HG03039 (cell line): ENCODE measurements at regions not wholly inside any gene's neighbourhood (a gene's known extent, or its start where the extent isn't known, plus 50 kb on each side); places are given as distances from the start of the nearest gene placed in this dataset.

Experiments used
- ATAC-seq: cut with Tn5 transposase; IDR thresholded peaks from one replicate; pipeline ENCODE4 v1.9.1; 2021; ENCODE audit warnings: mild to moderate bottlenecking, moderate library complexity; ENCODE audit not compliant: unreplicated experiment

DNA sequence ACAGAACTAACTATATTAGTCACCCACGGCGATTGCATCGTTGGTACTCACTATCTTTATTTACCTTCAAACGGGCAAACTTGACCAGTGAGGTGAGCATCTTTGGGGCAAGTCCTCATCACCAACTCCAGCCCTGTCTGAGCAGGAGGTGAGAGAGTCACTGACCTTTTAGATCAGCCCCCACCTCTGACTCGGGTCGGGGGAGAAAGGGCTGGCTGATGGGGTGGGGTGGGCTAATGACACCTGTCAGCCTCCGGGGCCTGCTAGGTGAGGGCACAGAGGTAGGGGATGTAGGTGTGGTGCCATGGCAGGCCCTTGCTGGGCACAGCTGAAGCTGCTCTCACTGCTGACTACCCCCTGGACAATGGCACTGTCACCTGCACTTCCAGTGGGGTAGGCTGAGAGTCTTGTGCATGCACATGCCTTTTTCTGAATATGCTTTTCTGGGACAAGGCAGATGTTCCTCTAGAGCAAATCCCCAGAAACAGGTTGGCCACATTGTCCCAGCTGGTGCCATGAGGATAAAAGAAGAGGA is 359.5 kb upstream of the MKI67 start:
- ATAC-seq = no peak

DNA sequence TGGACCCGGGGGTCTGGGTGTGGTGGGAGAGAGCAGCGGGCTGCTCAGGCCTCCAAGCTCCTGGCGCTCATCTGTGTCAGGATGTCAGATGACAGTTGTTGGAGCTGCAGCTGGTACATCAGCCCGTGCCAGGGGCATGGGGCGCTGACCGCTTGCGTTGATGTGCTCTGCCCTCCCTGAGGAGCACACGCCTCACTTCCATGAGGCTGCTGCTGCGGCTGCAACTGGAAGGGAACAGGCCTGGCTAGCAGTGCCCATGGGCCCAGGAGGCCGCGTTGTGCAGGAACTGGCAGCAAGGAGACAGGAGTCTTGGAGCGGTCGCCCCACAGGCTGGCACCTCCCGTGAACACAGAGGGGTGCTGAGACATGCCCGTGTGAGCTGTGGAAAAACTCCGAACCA is 361.3 kb upstream of the MKI67 start:
- no peak for ATAC-seq

DNA sequence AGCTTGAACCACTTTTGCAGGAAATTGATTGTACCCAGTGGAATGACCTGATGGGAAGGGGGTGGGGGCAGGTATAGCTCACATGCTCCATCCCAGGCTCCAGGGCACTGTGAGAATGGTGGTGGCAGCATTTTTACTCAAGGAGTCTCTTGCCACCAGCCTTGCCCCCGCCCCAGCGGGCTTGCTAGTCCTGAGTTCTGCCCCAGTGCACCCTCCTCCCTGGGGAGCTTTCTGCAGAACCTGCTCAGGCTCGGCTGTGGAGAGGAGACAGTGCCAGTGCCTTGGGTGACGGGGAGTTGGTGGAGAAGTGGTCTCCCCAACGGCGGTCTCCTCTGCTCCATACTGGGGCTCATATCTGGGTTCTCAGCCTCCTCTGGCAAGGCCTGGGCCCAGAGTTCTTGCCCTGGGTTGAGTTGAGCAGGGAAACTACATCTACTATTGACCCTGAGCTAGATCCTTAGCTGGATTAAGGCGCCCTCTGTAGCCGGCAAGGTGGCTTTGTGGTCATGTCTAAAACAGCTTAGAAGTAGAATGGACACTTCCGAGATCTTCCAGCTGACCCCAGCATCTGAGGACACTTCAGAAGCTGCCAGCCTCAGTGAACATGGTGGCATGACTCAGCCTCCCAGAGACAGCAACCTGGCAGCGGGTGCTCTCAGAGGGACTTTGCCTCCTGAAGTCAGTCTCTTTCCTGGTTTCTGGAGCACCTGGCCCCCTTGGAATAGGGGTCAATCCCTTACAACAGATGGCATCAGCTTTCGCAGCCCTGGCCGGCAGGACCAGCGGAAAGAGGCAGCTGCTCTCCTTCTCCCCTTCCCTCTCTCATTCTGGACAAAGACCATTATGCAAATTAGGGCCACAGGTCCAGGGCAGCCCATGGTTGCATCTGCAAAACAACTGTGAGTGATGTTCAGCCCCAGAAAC is 363.4 kb upstream of the MKI67 start:
- ATAC-seq = no peak

DNA sequence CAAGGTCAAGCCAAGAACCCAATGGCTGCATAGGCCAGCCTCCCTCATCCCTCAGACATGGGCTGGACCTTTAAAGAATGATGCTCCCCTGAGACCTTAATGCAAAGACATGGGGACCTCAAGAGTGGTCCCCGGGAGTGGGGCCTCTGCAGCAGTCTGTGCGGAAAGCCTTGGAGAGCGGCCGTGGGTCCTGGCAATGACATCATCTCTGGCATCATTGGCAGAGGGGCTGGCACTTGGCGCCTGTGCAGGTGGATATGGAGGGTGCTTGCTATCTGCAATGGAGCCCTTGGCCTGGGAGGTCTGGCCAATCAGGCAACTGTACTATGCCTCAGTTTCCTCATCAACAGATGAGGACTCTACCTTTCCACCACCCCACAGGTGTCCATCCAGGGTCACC is 365.5 kb upstream of the MKI67 start:
- no peak for ATAC-seq

DNA sequence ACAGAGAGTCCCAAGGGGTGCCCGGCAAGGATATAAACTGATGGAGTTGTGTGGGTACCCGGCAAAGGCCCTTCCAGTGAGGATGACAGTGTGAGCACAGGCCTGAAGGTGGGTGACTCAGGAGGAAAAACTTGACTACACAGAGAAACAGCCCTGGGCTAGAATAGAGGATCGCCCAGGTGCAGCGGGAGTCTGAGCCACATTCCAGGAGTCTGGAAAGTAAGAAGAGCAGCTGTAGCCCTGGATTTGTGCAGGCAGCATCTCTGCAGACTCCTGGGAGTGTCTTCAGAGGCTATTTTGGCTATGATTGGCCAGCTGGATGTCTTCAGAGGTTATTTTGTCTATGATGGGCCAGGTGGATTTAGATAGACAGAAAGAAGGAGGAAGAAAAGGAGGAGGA is 367.6 kb upstream of the MKI67 start:
- no peak for ATAC-seq

DNA sequence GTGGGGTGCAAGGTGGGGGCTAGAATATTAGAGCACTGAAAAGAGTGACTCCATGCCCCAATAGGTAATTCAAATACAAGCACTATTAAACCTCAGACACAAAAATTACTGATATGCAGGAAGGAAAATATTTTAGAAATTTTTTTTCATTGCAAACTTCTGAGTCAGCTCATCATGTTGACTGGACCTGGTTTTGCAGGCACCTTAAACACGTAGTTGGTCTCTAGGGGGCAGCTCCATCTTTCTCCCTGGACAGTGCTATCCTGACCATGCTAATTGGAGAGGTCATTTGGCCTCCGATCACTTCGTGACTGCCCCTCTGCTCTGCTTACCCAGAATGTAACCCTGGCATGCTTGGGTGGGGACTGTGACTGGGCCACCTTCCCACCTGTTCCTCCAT is 368.4 kb upstream of the MKI67 start:
- ATAC-seq = no peak

DNA sequence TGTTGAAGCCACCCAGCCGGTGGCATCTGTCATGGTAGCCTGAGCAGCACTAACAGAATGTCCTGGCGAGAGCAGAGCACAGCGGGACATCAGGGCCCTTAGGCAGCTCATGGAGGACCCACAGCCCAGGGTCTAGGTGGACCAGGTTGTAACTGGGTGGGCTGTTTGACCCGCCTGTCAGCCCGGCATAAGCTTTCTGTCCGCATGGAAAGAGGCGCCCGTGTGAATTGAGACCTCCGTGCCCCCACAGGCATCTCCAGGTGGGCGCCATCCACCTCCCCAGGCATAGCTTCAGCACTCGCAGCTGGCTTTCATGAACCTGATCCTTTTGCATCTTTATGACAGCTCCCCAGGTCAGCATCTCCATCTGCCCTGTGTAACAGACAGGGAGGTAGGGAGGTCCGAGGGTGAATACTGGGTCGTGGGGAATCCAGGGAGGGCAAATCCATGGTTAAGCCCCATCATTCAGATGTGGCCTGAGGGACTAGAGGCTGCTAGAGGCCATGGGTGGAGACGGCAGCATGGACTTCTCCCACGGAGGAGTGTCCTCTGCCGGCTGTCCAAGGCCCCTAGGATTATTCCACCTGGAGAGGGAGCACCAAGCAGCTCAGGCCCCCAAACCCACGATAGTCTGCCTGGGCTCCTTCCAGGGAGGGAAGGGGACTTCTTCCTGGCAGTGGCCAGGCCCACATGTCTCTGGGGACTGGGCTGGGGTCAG is 371.6 kb upstream of the MKI67 start:
- no peak for ATAC-seq

DNA sequence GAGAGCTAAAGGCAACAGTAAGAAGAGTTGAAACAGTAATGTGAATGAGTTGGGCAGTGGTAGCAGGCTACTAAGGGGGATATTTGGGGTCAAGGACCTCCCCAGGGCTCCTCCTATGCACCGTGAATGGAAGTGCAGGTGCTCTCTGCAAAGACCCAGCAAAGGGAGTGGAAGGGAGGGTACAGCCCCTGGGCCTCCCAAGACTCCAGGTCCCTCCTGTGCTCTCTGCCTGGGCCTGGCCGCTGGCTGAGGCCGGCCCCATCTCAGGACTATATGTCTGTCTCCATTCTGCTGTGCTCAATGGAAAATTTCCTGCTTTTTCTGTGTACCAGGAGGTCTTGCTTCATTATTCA is 372.1 kb upstream of the MKI67 start:
- no peak for ATAC-seq

DNA sequence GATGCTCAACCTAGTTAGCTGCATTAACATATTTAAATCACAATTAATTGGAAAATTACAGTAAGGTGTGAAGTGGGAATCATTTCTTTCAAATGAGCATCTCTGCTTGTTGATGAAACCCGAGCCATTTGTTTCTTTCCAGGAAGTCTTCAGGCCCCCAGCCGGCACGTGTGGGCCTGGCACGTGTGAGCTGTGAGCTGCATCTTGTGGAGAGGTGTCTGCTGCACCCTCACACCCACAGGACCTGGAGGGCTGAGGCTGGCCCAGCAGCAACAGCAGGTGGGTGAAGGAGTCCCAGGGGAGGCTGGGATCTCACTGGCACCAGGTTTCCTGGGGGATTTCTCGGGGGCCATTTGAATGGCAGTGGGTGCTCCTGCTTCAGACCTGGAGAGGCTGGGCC is 372.5 kb upstream of the MKI67 start:
- no peak for ATAC-seq

DNA sequence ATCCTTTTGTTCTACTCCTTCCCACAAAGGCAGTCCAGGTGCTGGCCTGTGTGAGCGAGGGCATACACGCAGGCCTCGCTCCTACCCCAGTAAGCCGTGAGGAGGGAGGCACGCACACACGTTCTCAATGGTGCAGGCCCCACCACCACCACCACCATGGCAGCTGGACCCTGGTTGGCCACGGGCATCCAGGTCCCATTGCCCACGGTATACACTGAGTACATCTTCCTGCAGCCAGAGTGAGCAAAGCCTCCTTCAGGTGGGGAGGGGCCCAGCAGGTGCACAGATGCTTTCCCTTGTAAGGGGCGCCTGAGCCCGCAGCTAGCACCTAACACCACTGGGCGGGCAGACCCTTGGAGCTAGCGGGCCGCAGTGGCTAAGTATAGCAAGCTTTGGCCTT is 373.3 kb upstream of the MKI67 start:
- no peak for ATAC-seq

DNA sequence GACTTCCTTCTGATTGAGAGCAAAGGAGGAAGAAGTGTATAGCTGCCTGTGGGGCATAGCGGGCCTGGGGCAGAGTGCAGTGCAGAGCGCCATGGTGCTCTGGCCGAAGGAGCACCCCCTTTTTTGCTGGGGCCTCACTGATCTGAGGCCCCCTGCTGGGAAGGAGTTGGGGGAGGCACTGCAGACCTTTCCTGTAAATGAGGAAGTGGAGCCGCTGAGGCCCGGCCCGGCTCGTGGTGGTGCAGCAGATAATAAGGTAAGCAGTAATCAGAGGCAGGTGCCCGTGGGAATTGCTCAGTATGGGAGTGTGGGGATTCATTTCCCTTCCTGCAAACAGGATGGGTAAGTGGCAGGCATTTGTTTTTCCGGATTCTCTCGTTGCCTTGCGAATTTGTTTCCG is 373.7 kb upstream of the MKI67 start:
- ATAC-seq = no peak

DNA sequence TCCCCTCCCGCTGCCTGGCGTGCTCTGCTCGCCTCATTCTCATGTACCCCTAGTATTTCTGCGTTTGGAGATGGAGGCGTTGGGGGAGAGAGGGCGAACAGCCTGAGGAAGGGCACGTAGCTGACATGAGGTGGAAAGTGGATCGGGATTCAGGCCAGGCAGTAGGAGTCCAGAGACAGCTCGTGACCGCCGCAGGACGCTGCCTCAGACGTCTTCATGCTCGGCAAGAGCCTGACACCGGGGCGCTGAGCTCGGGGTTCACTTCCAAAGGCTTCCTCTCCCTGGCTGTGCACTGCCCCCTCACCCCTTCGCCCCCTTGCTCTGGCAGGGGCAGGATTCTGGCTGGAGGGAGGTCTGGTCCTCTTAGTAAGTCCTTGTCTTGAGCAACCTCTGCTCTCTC is 374.4 kb upstream of the MKI67 start:
- ATAC-seq = no peak

DNA sequence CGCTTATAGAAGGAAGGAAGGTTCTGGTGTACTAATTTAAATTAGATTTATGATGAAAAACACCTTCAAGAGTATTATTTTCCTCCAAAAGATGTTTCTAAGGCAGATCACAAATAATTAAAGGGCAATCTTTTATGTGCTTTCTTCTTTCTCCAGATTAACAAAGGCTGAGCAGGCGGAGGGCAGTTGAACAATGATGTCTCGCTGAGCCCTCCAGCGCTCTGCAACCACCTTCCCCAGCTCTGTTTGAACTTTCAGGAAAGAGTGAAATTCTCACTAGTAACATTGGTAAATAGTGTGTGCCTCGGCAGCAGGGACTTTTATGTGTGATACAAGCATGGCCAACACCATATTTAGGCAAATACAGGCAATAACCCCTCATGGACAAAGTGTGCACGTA is 379.1 kb upstream of the MKI67 start:
- ATAC-seq = no peak

DNA sequence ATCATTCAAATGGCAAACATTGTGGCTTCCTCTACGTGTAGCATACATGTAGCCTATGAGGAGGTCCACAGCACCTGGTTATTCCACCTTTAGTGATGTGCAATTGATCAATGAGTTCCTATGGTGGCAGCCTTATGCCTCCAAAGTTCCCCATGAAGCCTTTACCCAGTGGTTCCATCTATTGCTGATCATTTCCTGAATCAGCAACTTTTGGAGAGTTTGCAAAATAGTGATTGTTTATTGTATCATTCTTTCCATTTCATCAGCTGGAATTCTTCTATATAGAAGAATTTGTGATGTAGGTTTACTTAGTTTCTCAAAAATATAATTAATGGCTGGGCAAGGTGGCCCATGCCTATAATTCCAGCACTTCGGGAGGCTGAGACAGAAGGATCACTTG is 380.2 kb upstream of the MKI67 start:
- no peak for ATAC-seq

DNA sequence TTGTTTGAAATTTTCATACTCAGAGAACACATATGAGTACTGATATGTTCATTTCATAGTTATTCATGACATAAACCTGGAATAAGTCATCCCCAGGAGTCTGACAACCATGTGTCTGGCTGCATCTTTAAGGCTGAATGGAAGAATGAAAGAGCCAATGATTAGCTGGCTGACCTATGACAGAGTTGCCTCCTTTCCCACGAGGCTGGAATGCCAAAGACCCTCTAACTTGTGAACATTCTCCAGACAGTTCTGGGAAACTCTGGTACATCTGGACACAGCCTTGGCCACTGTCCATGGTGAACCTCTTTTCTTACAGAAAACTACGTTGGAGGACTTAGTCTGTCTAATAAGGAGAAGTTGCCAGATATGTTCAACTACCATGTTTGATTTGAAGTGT is 380.8 kb upstream of the MKI67 start:
- no peak for ATAC-seq

DNA sequence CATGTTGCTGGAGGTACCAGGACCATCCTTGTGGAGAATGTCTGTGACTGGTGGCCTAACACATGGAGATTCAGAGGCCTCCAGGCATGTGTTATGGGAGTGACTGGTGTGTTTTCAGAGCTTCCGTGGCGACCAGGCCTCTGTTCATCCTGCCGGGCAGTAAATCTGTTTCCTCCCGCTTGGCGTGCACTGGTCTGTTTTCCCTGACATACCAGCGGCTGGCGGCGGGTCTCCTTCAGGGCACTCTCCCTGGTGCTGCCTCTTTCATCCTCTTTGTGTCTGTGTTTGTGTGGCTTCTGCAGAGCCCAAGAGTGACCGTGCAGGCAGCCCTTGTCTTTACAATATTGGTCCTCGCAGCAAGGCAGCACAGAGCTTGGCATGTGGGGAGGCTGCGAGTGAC is 385.1 kb upstream of the MKI67 start:
- no peak for ATAC-seq

DNA sequence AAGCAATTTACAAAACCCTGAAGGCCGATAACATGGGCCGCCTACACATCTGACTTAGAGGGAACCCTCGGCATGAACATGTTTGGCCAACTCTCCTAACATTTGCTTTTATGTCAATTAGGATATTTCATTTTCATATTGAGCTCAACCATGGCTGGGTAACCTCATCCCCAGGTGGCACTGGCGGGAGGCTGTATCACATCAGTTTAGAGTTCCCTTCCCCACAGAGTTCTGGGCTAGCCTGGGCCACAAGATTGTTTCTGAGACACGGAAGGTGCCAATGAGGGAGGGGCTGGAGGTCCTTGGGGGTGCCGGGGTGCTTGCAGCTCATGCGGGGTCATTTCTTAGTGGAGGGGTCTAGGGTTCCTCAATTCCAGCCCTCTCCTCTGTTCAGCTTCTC is 386.5 kb upstream of the MKI67 start:
- no peak for ATAC-seq

DNA sequence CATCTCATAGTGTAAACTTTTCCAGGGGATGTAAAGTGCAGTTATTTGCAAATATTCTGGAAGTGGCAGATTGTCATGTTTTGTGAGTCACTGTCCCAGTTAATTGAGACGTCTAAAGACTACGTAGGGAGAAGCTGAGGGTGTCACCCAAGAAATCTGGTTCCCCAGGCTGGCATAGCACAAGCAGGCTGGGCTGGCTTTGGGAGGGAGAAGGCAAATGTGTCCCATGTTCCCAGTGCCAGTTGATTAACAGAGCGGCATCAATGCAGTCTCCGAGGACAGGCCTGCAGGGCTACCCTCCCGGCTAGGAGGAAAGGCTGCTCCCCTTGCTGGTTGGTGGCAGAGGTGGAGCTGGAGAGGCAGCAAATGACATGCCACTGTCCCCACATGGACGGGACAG is 388.3 kb upstream of the MKI67 start:
- ATAC-seq = no peak

DNA sequence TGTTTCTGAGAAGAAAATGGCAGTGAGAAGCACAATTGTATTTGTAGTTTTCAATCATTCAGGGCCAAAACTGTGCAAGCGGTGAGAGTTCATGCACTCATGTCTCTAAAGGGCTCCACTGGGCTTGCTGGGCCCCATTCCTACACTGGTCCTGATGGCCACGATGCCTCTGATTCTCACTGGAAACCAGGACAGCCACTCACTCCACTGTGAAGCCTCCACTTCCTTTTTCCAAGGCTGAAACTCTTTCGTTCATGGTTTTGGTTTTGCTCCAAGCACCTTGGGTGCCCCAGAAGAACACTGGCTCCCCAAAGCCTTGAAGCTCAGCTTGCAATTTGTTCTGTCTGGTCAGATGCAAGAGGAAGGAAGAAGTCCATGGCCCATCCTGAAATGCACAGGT is 390.0 kb upstream of the MKI67 start:
- ATAC-seq = no peak

DNA sequence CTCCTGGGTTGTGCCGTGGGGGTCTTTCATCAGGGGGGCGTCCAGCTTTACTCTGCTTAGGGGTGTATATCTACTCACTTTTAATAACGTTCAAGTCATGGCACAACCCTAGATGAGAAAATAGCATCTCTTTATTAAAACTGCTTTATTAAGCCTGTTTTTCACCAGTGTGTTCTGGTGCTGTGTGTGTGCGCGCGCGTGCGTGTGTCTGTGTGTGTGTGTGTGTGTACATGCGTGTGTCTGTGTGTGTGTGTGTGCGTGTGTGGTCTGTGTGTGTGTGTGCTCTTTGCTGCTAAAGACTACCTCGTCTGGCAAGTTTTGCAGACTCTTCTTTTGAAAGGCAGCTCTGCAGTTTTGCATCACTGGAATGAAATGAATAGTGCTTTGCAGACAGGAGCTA is 390.9 kb upstream of the MKI67 start:
- ATAC-seq = no peak

DNA sequence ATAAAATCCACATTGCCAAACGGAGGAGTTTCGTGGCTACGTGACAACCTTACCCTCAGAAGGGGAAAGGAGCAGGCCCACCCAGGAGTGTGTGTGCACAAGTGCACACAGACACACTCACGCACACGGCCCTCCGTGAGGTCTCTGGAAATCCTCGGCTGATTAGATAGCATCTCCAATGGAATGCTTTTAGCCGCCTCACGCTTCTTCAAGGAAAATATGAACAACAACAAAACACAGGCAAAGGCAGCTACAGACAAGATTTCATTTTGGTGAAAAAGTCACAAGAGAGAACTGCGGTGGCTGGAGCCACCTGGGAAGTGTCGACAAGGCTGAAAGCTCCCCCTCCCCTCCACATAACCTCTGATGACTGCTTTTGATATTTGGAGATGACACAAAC is 391.8 kb upstream of the MKI67 start:
- ATAC-seq = no peak

DNA sequence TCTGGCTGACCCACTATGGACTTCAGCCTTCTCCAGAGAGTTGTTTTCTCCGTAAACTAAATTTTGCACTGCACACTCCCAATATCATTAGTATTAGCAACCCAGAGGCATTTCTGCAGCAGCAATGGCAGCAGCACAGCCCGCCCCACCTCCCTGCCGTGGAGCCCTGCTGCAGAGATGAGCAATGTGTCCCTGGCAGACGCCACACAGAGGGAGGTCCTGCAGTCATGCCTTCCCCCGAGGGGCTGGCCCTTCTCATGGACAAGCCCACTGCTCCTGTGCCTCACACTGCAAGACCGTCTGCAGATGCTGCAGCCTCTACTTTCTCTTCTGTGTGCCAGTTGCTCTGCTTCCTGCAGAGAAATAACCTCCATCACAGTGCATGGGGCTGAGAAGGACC is 393.4 kb upstream of the MKI67 start:
- ATAC-seq = no peak
